HG03342 (cell line): ENCODE measurements at regions not wholly inside any gene's neighbourhood (a gene's known extent, or its start where the extent isn't known, plus 50 kb on each side); places are given as distances from the start of the nearest gene placed in this dataset.
"Not testable (repeated sequence)": the region's sequence is repeated elsewhere in the genome, so short reads cannot be mapped to it uniquely, and the experiment has no call there.

Experiments
- ATAC-seq: cut with Tn5 transposase; IDR thresholded peaks from one replicate; pipeline ENCODE4 v1.9.1; 2021; ENCODE audit warnings: mild to moderate bottlenecking, moderate library complexity; ENCODE audit not compliant: unreplicated experiment

GRCh38 chr5:6082685-6083084 is 295.7 kb downstream of the MED10 start:
- ATAC-seq = no peak

DNA sequence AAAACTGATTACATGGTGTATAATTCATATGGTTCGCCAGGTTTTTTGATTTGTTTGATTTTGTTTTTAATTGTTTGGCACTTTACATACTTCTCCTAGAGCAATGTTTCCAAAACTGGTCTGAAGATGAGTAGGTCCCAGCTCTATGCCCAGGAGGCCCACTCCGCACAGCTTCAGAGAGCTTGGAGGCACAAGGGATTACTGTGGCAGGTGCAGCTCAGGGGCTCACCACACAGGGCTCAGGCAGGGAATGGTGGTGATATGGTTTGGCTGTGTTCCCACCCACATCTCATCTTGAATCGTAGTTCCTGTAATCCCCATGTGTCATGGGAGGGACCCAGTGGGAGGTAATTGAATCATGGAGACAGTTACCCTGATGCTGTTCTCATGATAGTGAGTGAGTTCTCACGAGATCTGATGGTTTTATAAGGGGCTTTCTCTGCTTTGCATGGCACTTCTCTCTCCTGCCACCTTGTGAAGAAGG is 296.6 kb downstream of the MED10 start:
- ATAC-seq = no peak

DNA sequence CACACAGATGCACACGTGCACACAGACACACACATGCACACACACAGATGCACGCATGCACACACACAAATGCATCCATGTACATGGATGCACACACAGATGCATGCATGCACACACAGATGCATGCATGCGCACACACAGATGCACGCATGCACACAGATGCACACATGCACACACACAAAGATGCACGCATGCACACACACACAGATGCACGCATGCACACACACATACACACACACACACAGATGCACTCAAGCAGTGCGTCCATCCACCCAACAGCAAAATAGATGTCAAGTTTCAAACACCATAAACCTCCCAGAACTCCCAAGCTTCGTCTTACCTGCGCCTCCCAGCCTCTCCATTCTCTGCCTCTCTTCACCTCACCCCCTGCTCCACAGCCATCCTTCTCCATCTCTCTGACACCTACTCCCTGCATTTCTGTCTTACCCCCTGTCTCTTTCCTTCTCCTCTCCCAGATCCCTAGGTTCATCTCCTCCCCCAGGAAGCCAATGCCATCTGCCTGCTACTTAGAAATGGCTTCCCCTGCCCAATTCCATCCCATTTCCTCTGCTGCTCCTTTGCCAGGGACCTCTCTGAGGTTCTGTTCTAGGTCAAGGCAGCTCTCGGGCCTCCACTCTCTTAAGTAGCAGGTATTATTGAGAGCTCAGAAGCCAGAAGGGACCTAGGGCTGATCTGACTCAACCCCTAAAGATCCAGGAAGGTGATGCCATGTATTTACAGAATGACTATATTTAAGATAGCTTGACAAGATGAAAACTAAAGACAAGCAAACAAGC is 297.2 kb downstream of the MED10 start:
- no peak for ATAC-seq

GRCh38 chr5:6080436-6080835 is 297.9 kb downstream of the MED10 start:
- ATAC-seq = no peak

DNA sequence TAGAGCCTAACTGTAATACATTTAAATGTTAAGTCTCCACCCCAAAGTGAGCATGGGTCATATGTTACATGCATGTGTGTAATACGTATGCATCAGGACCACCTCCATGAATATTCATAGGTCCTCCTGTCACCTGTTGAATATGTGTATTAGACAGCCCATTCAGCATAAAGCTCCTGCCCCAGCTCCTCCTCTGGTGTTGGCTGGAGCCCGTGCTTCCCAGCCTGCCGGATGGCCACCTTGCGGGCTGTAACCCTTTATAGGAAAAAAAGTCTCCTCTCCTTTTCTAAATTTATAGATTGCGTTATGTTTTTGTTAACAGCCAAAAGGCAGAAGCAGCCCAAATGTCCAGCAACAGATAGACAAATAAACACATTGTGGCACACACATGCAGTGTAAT is 299.5 kb downstream of the MED10 start:
- ATAC-seq = no peak

DNA sequence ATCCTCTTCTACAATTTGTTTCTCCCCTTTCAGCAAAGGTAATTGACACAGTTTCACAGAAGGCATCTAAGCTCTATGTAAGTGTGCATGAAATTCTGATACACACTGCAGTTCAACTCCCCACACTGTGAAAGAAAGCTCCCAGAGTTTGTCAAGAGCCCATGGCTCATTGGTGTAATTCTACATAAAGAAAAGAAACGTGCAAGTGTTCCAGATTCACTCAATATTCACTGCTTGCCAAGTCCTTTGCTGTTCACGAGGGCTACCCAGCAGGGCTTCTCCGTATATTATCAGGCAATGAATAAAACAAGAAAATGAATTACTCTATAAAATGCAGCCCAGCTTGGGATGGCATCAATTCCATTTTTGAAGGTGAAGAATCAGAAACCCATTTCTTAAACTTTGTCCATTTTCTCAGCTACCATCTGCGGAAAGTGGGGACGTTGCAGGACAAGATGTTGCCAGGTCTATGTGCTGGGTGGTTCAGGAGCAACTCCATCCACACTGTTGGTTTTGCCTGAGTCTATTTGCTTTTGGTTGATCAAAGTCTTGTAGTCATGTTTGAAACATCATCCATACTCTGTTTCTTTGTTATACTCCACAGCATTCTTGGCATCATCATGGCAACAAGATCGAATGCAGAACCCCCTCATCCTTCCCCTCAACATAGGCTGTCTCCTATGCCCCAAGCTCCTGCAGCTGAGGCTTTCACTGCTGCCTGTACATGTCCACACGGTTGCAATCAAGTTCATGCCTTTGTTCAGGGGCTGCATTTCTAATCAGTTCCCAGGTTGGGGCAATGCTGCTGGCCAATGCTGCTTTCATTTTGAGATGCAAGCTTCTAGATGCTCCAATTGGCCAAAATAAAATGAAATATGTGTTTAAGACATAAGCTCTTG is 301.8 kb downstream of the MED10 start:
- no peak for ATAC-seq

GRCh38 chr5:6072488-6072887 is 305.9 kb downstream of the MED10 start:
- not testable (repeated sequence) for ATAC-seq

- ATAC-seq = no peak
Observed at GRCh38 chr5:6069496-6070185, 308.7 kb downstream of the MED10 start.

DNA sequence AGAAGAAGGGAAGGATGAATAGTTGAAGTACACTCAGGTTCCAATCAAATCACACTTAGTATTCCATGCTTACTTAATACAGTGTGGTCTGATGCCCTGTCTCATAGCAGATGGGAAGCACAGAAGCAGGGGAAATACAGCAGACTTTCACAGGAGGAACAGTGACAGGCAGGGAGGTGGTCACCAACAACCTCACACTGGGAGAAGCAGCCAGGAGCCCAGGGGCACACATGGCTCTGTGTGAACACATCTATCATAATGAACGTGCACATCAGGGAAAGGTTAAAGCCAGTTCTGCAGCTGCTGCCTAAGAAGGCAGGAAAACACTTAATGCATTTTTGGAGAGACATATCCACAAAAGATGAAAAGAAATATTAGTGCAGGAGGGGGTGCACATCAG is 312.3 kb downstream of the MED10 start:
- no peak for ATAC-seq

GRCh38 chr5:6059137-6059800 is 319.1 kb downstream of the MED10 start:
- ATAC-seq = no peak

DNA sequence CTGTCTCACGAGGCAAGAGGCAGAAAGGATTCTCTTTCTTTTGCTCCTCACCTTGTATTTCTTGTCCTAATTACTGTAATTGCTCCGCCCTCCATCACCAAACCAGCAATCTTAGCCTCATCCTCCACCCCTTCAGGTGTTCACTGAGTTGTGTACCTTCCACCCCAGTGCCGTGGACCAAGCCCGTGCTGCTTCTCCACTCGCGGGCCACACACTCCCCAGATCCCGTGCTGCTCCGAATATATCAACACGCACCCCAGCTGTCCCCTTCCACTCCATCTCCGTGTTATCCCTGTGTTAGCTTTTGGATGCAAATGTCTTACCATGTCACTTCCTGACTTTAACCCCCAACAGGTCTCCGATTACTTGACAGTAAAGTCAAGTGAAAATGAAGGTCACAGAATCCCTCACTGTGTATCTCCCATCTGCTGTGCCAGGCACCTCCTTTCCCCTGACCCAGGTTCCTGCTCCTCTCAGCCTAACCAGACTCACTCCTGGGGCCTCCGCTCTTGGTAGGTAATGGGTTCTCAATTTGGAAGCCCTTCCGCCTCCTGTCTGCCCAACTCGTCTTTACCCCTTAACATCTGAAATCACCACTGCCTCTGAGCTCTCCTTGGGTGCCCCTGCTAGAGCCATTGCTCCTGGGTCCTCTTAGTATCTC is 320.2 kb downstream of the MED10 start:
- no peak for ATAC-seq

- no peak for ATAC-seq
Observed at GRCh38 chr5:6056280-6056679, 322.1 kb downstream of the MED10 start.

GRCh38 chr5:6049662-6050061 is 328.7 kb downstream of the MED10 start:
- ATAC-seq = no peak

DNA sequence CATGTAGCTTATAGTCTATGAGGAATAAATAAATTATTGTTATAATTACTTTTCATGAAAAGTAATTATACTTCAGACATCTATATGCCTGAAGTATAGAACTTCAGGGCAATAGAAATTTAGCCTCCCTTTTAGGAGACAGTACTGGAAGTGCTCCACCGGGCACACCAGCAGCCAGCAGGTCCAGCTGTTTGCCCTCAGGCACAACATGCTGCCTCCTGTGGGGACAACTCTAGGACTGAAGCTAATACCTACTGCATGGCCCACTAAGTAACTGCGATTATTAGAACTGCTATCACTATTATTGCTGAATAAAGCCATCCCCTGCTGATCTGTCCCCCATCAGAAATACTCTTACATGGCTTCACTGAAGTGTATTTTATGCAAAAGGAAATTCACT is 329.6 kb downstream of the MED10 start:
- no peak for ATAC-seq

GRCh38 chr5:6046296-6046967 is 331.9 kb downstream of the MED10 start:
- ATAC-seq = no peak

DNA sequence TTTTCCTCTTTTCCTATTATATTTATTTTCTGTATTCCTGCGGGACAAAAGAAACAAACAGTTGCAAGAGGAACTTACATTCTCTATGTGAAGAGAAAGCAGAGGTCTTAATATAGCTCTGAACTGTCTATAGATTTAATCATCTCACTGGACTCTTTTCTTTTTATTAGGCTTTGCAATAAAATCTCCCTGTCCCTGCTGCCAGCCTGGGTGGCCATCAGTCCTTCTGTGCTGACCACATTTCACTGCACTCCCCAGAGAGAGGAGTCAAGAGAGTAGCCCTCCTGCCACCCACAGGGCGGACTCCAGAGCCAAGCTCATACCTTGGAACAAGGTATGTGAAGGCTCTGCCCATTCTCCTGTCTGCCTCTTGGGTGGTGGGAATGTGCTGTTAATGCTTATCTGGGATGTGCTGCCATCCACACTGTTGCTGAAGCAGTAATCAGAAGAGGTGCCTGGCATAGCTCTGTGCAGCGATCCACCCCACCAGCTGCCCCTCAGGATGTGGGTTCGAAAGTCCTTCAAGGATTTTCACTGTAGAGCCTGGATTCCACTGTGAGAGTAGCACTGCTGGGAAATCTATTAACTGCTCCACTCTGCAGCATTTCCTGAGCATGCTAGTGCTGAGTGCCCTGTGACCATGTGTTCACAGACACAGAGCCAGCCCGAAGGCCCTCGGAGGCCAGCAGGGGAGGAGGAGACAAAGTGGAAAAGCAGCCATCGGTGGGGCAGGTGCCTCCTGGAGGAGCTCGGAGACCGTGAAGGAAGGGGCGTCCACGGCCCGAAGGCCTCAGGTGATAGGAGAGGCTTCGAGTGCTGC is 334.6 kb downstream of the MED10 start:
- ATAC-seq = no peak

GRCh38 chr5:6041977-6042550 is 336.3 kb downstream of the MED10 start:
- no peak for ATAC-seq

DNA sequence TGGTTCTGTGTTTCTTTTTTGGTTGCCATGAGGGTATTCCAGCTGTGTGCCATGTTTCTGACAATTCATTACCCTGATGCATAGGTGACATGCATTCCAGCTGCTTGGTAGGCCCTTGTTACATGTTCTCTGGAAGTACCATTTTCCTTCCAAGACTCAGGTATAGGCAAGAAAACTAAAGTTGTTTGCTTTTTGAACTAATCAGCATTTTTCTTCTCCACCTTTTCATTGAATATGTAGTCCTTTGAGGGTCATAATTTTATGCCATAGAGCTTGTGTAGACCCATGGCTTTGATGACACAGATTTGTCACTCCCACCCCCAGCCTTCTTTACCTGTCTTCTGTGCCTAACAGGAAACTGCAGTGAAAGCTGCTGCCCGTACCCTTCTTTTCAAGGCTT is 339.2 kb downstream of the MED10 start:
- ATAC-seq = no peak

DNA sequence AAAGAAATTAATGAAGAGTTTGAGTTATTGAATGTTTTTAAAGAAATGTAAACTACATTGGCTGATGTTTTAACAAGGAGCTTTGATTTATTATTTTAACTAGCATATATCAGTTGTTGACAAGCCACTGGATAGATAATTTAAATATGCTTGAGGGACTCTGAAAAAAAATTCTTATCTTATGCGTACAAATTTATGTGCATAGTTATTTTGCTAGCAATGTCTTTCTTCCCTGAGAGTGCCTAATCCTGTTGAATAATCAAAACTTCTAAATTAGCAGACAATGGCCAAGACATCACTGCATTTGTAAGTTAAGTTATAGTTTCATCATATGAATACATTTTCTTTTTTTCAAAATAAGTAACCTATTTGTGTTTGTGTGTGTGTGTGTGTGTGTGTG is 342.3 kb downstream of the MED10 start:
- no peak for ATAC-seq
